ENCODE measurements at regions not wholly inside any gene's neighbourhood (a gene's known extent, or its start where the extent isn't known, plus 50 kb on each side); places are given as distances from the start of the nearest gene placed in this dataset.

- TF ChIP-seq RAD21 (IDR thresholded peaks at IDR 0.05 in 1 of 2, conservative IDR thresholded peaks at IDR 0.05 in 1 of 2; ENCODE audit: low read depth in 2 of 2, low read length in 2 of 2) (no peak), SIN3A (conservative IDR thresholded peaks at IDR 0.05 in 1 of 2, IDR thresholded peaks at IDR 0.05 in 1 of 2; ENCODE audit: low read depth in 1 of 2, low read length in 2 of 2) (no peak), SRF (IDR thresholded peaks at IDR 0.05; ENCODE audit: low read depth, low read length) (no peak), SP2 (IDR thresholded peaks at IDR 0.05; ENCODE audit: low read length) (no peak), CHD2 (IDR thresholded peaks at IDR 0.05; ENCODE audit: low read length) (no peak), EP300 (IDR thresholded peaks at IDR 0.05; ENCODE audit: borderline replicate concordance in 1 of 2, low read depth in 2 of 2, low read length in 2 of 2) (no peak)
These were observed 58.9 kb upstream of the ARL4C start for GRCh38 chr2:234555616-234556249.
